M059J (cell line): ENCODE measurements at regions not wholly inside any gene's neighbourhood (a gene's known extent, or its start where the extent isn't known, plus 50 kb on each side); places are given as distances from the start of the nearest gene placed in this dataset.
"Not testable (repeated sequence)": the region's sequence is repeated elsewhere in the genome, so short reads cannot be mapped to it uniquely, and the experiment has no call there.

ENCODE experiments used
- DNase-seq: peaks from one replicate; pipeline ENCODE4 v3.0.0-alpha.2; 2012; ENCODE audit warnings: low read depth

DNA sequence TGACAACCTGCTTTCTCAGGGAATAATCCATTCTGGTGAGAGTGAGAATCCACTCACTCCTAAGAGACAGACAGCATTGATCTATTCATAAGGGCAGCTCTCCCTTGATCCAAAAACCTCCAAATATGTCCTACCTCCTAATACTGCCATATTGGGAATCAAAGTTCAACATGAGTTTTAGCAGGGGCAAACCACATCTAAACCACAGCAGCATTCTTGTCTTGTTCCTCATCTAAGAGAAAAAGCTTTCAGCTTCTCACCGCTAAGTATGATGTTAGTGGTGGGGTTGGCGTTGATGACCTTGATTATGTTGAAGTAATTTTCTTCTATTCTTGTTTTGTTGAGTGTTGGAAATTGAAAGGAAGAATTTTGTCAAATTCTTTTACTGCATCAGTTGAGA lies 69.6 kb downstream of the SERTM2 start:
- DNase-seq, result peak; percentile 42

DNA sequence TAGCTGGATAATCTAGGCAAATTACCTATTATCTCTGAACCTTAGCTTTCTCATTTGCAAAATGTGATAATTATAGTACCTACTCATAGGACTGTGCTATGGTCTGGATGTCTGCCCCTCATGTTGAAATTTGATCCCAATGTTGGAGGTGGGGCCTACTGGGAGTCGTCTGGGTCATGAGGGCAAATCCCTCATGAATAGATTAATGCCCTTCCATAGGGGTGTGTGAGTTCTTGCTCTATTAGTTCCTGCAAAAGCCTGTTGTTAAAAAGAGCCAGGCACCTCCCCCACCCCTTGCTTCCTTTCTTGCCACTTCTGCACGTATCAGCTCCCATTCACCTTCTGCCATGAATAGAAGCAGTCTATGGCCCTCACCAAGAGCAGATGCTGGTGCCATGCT lies 73.9 kb downstream of the SERTM2 start:
- no peak for DNase-seq

DNA sequence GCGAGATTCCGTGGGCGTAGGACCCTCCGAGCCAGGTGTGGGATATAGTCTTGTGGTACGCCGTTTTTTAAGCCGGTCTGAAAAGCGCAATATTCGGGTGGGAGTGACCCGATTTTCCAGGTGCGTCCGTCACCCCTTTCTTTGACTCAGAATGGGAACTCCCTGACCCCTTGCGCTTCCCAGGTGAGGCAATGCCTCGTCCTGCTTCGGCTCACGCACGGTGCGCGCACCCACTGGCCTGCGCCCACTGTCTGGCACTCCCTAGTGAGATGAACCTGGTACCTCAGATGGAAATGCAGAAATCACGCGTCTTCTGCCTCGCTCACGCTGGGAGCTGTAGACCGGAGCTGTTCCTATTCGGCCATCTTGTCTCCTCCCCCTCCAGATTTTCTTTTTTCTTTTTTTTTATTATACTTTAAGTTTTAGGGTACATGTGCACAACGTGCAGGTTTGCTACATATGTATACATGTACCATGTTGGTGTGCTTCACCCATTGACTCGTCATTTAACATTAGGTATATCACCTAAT lies 83.0 kb downstream of the SERTM2 start:
- DNase-seq, result not testable (repeated sequence)

DNA sequence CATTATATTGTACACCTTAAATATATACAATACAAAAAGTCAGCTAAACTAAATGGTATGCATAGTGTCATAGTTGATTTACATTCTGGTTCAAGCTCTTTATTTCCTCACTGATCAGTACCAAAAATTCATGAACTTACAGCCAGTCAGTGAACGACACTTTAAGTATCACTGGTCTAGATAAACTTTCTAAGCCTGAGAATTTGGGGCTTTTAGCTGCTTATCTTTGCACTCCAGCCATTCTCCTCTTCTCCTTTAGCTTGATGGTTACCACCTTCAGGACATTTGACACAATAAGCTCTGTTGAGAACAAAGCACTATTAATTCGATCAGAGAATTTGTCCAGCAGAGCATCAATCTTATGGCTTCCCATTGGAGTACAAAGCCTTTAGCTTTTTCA lies 83.0 kb upstream of the ALG13 start:
- DNase-seq, result no peak

DNA sequence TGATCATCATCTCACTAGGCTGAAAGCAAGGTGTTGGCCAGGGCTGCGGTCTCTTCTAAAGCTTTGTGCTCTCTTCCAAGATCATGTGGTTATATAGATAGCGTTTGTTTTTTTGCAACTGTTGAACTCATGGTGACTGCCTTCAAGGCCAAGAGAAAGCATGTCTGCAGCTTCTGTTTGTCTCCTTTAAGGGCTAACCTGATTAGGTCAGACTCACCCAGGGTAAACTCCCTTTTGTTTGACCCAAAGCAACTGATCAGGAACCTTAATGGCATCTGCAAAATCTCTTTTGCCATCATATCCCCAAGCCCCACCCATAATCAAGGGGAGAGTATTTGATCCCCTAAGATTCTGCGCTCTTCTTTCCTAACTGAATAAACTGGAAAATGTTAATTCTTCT lies 72.2 kb upstream of the ALG13 start:
- no peak for DNase-seq

DNA sequence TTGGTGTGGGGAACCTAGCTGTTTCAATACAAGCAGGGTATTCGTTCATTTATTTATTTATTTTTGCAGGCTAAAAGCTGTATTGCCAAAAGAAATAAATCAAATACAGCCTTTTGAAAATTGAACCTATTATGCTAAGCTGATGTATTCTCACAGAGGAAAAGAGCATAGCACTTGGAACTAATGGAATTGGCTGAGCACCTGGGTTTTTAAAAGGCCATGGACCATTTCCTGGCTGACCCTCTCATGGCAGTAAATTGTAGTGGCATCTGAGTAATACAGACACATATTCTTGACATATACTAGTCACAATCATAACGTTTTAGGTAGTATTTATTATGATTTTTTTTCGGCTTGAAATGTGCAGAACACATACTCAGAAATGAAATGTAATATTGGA lies 71.8 kb upstream of the ALG13 start:
- no peak for DNase-seq

DNA sequence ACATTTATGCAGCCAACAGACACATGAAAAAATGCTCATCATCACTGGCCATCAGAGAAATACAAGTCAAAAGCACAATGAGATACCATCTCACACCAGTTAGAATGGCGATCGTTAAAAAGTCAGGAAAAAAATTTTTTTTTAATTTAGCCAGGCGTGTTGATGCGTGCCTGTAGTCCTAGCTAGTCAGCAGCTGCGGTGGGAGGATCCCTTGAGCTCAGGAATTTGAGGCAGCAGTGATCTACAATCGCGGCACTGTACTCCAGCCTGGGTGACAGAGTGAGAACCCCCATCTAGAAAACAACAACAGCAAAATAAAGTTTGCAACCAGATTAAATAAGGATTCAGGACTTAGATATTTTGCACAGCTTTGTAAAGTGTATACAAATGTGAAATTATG lies 65.7 kb upstream of the ALG13 start:
- no peak for DNase-seq

DNA sequence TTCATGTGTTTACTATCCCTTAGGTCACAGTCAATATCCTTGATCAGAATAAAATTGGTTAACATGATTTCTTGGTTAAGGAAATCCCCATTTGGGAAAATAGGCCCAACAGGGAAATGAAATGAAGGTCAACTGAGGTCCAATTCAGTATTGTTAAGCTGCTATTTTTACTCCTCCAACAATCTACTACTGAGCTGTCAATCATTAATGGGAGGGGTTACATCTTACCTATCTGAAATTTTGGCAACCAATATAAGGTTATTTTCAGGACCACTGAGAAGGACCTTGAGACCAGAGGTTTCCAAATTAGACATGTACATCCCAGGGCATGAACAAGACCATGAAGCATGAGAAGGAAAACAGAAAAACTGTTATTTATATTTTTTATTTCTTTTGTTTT lies 64.2 kb upstream of the ALG13 start:
- DNase-seq, result no peak

DNA sequence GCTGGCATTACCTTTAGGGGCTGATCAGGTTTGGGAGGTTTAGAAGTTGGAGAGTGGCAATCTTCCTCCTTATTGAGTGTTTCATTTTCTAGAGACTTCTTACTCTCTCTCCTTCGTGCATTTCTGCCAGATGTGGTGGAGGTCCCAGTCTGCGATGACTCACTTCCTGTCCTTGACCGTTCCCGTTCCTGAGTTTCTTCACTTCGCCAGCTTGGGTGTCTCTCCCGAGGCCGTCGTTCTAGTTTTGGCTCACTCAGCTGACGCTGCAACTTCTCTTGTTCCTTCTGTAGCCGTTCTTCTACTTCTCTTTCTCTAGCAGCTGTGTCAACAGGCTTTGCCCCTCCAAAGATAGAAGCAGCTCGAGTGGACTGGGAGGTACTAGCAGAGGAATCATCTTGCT lies 60.9 kb upstream of the ALG13 start:
- DNase-seq, result peak; percentile 15

DNA sequence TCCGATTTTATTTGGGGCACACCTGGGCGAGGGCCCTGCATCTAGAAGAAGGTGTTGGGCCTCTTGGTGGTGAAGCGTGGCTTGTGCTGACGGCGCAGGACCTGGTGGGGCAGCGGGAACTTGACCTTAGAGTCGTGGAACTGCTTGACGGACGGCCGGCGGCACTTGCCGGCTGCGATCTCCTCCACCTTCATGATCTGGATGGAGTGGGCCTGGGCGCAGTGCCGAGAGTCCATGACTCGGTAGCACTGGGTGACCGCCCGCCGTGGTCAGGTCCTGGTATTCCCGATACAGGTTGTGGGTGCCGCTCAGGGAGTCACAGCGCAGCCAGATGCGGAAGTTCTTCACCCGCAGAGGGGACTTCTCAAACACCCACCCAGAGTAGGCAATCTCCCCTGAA lies 56.8 kb upstream of the ALG13 start:
- no peak for DNase-seq

DNA sequence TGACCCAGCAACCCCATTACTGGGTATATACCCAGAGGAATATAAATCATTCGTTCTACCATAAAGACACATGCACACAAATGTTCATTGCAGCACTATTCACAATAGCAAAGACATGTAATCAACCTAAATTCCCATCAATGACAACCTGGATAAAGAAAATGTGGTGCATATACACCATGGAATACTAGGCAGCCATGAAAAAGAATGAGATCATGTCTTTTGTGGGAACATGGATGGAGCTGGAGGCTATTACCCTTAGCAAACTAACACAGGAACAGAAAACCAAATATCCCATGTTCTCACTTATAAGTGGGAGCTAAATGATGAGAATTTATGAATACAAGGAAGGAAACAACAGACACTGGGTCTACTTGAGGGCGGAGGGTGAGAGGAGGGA lies 53.7 kb upstream of the ALG13 start:
- DNase-seq, result not testable (repeated sequence)
